NCI-H345 treated with DMSO at 0.1 percent for 48 hours (cell line): ENCODE measurements at regions not wholly inside any gene's neighbourhood (a gene's known extent, or its start where the extent isn't known, plus 50 kb on each side); places are given as distances from the start of the nearest gene placed in this dataset.

Source experiments
- DNase-seq: peaks from one replicate; lab custom pipeline; 2025; ENCODE audit not compliant: unreplicated experiment; lab: John Stamatoyannopoulos, UW

DNA sequence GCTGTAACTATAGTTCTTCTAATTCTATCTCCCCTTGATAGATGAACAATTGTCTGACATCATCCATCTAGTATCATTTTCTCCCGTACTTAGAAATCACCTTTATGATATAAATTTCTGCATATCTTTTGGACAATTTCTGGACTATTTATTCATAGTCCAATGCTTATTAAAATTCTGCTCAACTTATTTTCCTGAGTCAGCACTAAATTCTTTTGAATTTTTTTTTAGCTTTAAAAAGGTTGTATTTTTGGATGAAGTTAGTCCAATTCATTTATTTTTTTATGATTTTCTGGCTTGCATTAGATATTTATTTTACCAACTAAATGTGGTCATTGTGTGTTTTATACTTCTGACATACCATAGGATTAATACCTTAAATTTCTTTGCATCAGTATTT lies 538.5 kb upstream of the DCC start:
- DNase-seq: no peak

DNA sequence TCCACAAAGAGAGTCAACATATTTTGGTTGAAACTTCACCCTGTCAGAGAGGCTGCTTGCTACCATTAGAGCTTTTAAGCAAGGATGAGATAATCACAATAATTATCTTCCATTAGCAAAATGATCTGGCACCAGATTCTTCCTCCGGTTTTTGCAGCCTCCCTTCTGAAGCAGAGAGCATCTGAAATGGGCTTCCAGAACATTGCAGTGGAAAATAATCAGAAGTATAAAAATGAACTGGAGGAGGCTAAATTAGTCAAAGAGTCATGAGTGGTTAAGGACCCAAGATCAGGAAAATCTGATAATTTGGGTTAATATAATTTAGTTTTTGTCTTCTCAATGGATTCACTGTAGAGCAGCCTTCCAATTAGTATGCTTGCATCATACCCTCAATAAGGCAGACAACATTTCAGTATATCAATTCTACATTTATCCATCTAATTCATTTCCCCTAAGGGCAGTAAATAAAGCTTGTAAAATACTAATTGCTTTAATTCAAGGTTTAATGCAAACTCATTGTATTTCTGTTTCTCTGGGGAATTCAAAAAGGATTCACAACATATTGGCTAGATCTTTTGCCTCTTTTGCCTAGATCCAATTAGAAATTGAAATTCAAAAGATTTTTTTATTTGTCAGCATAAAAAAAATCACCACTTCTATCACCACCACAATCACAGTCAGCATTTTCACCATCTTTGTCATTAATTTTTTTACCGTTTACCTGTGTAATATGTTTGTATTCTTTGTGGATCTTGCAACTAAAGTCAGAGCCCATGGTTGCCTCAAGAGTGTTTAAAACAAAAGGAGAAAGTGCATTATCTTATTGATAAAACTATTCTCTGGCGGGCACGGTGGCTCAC lies 537.2 kb upstream of the DCC start:
- DNase-seq: no peak

DNA sequence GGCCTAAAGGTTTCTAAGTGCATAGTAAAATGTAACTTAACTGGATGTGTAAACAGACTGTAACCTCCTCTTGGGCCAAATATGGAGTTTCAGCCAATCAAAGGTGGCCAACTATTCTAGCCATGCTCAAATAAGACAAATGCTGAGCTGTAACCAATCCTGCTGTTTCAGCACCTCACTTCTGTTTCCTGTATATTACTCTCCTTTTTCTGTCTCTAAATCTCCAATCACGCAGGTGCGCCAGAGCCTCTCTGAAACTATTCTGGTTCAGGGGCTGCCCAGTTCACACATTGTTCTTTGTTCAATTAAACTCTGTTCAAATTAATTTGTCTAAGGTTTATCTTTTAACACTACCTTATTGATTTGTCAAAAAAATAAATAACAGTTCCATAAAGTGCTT lies 532.7 kb upstream of the DCC start:
- DNase-seq: no peak

DNA sequence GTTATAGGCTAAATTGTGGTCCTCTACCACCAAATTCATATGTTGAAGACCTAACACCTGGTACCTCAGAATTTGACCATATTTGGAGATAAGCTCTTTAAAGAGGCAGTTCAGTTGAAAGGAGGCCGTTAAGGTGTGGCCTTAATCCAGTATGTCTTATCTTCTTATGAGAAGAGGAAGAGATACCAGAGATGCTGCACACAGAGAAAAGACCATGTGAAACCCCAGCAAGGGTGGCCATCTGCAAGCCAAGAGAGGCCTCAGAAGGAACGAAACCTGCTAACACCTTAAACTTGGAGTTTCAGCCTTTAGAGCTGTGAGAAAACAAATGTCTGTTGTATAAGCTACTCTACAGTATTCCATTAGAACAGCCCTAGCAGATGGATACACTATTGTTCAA lies 528.1 kb upstream of the DCC start:
- no peak for DNase-seq

DNA sequence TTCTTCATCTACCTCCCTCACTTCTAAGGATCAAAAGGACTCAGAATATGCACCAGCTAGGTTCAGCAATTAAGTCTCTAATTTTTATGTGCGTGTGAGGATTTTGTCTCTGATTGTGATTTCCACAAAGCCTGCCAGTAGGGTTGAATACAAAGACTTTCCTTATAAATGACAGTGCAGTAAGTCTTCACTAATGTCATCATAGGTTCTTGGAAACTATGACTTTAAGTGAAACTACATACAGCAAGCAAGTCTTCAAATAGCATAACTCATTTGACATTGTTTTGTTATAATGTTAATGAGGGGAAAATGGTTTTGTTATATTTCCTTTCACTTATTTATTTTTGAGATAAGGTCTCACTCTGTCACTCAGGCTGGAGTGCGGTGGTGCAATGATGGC lies 526.3 kb upstream of the DCC start:
- DNase-seq: no peak

DNA sequence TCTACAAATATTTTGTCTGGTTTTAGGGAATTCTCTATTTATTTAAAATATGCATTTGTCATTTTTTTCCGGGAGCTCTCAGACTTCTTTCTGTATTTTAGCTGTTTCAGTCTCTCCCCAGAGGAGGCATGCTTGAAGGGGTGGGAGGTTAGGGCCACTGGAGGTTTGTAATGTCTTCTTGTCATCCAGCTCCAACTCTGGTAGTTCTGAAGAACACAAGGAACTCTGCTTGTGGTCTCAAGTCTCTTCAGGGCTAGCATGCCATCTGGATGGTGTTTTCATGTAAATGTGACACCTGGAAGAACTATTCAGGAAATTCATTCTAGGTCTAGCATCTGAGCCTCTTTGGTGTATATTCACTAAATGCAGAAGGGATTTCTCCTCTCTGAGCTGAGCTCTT lies 518.4 kb upstream of the DCC start:
- no peak for DNase-seq

DNA sequence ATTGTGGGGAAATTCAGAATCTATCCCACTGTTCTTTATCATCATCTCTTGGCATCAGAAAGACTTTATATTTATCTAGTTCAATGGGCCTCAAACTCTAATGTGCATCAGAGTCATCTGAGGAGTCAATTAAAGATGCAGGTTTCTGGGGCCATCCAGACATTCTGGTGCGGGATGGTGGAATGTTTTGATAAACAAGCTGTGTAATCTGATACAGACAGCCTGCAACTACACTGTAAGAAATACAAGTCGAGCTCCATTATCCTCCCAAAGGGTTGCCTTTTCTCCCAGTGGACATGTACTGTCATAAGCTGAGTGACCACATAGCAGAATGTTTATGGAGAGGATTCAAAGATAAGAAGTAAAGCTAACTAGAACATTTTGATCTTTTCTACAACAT lies 515.3 kb upstream of the DCC start:
- no peak for DNase-seq

DNA sequence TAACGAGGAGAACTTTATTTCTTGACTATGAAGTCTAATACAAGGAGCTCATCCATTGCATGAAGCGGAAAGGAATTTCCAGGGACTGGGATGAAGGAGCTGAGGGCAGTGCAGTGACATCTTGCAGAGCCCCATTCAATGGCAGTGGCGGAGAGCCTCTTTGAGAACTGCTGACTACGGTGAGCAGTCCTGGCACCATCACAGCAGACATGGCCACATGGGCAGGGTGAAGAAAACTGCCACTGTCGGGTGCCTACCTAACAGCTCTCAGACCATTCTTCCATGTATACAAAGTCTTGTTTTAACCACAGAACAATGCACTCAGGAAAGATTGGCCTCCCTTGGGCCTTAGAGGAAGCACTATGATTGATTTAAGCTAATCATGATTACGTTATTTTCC lies 506.1 kb upstream of the DCC start:
- no peak for DNase-seq

DNA sequence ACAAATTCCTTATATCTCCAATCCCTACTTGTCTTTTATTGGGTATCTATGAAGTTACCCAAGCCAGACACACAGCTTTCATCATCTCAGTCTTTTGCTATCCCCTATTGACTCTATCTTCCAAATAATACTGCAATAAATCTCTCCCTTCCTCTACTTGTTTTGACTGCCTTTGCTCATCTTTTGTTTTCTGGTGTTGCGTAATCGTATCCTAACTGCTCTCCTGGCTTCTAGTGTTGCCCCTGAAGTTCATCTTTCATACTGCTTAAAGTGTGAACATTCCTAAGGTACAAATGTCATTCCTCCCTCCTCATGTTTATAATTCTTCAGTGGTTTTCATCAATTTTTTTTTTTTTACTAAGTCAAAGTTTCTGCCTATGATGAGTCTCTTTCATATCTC lies 491.3 kb upstream of the DCC start:
- no peak for DNase-seq

DNA sequence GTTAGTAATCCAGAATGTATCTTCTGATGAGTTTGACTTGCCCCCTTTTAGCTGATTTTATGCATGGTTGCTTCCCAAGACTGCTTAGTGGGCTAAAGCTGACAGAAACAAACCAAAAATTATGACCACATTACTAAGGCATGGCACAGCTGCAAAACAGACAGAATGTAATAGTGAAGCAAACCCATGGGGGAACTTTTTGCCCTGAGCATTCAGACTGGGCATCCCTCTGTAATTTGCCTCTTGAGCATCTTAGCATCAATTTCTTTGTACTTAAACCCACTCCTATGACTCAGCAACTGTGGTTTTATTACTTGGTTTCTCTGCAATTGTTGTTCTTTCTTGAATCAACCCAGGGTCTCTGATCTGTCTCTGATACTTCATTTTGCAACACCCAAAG lies 487.3 kb upstream of the DCC start:
- no peak for DNase-seq

DNA sequence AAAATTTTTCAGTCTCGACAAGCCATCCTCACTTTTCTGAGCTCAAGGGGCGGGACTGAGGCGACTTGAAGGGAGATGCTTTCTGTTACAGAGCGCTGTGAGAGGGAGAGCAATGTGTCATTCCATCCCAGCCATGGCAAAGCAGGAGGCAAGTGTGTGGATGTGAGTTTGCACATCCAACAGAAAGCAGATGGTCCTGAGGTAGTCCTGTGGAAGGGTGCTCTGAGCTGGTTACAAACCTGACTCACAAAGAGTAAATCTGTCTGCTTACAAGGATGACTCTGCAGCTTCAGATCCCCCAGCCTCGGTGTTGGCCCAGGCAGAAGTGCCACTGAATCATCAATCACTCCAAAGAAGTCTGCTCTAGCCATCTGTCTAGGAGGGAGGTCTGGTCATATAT lies 482.0 kb upstream of the DCC start:
- DNase-seq: no peak

DNA sequence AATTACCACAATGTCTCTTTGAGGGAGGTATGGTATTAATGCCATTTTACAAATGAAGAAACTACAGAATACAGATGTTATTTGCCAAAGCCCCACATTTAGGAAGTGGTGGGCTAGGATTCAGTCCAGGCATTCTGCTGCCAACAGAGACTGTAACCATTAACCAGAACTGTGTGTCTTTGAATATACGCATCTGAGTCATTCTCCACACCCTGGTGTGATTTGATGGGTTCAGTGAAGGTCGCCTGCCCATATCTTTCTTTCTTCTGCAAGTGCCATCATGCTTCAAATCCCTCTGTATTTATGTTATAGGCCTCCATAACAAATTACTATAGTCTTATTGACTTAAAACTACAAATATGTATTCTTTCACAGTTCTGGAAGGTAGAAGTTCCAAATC lies 479.0 kb upstream of the DCC start:
- DNase-seq: no peak

DNA sequence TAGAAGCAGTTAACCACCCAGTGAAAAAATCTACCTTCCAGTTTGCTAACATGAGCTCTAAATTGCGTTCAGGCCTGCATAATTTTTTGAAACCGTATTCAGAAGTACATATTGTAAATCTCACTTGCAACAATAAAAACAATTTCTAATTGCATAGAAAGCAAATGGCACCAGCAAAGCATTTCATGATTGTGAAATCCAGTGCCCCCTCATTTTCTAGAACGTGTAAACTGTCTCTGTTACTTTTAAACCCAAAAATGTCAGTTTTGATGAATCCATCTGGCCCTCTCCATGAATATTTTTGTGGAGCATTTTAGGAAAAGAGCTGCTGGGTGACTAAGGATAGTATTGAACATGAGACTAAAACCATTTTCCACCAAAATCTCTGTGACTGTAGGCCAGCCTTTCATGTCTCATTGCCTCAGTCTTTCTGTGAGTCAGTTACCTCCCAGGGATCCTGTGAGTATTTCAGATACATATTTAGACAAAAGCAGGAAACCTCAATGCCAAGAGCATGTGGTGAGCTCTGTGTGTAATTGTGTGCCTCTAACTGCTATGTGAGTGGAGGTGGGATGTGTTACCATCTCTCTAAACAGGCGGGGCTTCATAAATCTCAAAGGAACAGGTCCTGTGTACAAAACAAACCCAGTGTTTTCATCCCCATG lies 477.8 kb upstream of the DCC start:
- no peak for DNase-seq

DNA sequence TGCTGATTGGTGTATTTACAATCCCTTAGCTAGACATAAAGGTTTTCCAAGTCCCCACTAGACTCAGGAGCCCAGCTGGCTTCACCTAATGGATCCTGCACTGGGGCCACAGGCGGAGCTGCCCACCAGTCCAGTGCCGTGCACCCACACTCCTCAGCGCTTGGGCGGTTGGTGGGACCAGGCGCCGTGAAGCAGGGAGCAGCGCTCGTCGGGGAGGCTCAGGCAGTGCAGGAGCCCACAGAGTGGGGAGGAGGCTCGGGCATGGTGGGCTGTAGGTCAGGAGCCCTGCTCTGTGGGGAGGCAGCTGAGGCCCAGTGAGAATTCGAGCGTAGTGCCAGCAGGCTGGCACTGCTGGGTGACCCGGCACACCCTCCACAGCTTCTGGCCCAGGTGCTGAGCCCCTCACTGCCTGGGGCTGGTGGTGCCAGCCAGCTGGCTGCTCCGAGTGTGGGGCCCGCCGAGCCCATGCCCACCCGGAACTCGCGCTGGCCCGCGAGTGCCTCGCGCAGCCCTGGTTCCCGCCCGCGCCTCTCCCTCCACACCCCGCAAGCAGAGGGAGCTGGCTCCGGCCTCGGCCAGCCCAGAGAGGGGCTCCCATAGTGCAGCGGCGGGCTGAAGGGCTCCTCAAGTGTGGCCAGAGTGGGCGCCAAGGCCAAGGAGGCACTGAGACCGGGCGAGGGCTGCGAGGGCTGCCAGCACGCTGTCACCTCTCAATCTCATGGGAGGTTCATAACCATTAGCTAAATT lies 475.6 kb upstream of the DCC start:
- no peak for DNase-seq

DNA sequence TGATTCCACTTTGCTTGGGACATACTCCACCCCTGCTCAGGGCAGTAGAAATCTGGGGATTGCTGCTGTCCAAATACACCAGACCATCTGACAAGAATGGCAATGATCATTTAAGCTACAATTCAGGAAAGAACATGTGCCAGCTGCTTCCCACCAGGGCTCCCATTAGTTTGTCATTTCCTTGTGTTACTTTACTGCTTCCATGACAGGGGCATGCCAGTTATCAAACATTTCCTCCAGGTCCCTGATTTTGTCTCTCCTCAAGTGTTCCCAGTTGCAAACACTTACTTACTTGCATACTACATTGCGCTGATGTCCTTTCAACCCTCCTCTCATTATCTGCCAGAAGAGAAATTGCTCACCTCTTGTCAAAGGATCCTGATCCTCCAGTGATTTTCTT lies 474.5 kb upstream of the DCC start:
- no peak for DNase-seq

DNA sequence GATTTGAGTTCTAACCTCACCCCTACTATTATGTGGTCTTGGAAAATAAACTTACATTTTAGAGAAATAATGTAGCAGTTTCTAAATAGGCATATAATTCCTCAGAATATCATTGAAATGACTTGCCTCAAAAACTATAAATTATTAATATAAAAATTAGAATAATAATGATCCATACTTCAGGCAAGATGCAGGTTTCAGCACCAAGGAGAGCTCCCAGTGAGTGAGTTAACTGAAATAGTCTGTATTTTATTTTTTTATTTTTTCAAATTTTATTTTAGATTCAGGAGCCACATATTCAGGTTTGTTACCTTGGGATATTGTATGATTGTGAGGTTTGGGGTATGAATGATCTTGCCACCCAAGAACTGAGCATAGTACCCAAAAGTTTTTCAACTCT lies 472.2 kb upstream of the DCC start:
- DNase-seq: no peak

DNA sequence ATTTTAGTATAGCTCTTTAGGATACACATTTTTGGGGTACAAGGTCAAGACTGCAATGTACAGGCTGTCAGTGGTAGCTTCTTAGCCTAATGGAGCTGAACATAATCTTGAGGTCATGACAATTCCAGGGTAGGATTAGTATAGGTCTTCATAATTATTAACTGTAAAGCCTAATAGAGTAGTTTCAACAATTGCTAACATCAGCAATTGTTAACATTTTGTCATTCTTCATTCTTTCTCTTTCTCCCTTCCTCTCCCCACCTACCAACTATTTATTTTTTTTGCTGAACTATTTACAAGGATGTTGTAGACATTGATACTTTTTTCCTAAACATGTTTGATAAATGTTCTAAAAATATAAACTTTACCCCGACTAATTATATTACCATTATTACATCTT lies 461.3 kb upstream of the DCC start:
- DNase-seq: no peak

DNA sequence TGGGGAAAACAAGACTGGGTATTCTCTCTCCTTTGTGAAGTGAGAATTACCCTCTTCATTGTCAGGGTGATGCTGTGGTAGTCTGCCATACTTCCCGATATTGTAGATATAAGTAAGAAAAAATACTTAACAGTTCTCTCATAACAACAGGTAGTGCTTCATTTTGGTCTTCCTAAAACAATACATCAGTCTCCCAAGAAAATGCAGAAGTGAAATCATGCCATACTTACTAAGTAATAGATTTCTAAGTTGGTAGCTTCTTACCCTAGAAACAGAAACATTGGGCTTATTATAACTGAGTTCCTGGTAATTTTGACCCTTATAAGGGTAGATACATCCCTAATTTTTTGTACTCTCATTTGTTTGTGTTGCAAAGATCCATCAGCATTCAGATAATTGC lies 460.7 kb upstream of the DCC start:
- DNase-seq: no peak

DNA sequence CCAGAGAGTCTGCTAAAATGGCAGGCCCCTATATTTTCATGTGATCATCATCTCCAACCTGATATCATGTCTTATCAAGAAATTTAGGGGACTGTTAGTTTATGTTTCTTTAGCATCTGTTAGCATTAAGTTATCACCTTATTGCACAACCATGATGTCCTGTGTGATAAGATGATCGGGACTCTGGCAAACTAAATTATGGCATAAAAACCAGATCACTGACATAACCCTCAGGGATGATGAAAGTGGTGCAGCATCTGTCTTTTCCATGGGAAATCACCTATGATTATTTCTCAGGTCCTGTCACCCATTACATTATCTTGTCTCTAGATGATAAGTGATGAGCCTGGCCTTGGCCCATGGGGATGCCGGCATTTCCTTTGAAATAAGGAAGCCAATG lies 458.6 kb upstream of the DCC start:
- DNase-seq: no peak

DNA sequence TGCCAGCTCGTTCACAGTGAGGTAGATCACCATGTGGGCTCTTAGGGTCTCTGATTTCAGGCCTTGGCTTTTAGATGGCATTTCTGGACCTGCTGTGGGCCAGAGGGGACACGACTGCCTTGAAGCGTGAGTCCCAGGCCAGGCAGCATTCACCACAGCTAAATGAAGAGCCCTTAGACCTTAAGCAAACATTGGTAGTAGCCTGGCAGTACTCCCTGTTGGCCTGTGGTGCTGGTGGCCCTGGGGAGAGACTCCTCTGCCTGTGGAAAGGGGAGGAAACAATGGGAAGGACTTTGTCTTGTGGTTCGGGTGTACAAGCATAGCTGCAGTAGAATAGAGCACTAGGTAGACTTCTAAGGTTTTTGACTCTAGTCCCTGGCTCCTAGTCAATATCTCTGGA lies 456.0 kb upstream of the DCC start:
- no peak for DNase-seq

DNA sequence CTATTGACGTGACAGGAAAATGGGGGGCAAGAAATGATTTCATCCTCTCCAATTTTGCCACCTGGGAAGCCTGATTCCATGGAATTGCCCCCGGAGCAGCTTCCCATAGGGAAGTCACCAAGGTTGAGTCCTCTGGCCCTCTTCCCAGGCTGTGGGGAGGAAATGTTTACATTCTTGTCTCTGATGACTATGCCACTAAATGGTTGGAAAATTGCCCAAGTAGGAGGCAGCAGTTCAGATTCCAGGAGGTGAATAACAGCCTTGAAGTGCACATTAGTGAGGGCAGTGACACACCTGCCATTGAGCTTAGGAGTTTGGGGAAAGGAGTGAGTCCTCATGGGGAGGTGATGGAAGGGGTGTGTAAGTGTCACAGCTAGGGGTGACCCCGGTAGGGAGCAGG lies 449.2 kb upstream of the DCC start:
- DNase-seq: no peak

DNA sequence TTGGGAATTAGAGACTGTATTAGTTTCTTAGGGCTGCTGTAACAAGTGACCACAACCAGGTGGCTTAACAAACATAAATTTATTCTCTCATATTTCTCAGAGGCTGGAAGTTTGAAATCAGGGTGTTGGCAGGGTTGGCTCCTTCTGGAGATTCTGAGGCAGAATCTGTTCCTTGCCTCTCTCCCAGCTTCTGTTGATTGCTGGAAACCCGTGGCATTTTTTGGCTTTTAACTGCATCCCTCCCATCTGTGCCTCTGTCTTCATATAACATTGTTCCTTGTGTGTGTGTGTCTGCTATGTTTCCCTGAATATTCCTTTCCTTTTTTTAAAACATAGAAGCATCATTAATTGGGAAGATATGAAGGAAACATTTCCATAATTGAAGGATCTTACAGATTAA lies 448.1 kb upstream of the DCC start:
- no peak for DNase-seq
